Rectal smooth muscle tissue (tissue), 1 donor: ENCODE measurements at regions not wholly inside any gene's neighbourhood (a gene's known extent, or its start where the extent isn't known, plus 50 kb on each side); places are given as distances from the start of the nearest gene placed in this dataset.
A peak's percentile ranks its signal among the peaks of the same experiment; 100 is the strongest.

ENCODE experiments used
- H3K27ac ChIP-seq: one replicate; pipeline ENCODE4 v1.7.0; 2013; ENCODE audit warnings: low read depth, low read length, inconsistent platforms
- H3K27me3 ChIP-seq: one replicate; pipeline ENCODE4 v1.7.0; 2013; ENCODE audit warnings: low read length; ENCODE audit not compliant: control insufficient read depth, insufficient read depth
- H3K36me3 ChIP-seq: one replicate; pipeline ENCODE4 v1.7.0; 2013; ENCODE audit warnings: low read length; ENCODE audit not compliant: control insufficient read depth, insufficient read depth
- H3K4me1 ChIP-seq: one replicate; pipeline ENCODE4 v1.7.0; 2013; ENCODE audit warnings: low read length; ENCODE audit not compliant: control insufficient read depth, insufficient read depth
- H3K4me3 ChIP-seq: one replicate; pipeline ENCODE4 v1.7.0; 2013; ENCODE audit warnings: low read length
- H3K9ac ChIP-seq: one replicate; pipeline ENCODE4 v1.7.0; 2013; ENCODE audit warnings: low read length

DNA sequence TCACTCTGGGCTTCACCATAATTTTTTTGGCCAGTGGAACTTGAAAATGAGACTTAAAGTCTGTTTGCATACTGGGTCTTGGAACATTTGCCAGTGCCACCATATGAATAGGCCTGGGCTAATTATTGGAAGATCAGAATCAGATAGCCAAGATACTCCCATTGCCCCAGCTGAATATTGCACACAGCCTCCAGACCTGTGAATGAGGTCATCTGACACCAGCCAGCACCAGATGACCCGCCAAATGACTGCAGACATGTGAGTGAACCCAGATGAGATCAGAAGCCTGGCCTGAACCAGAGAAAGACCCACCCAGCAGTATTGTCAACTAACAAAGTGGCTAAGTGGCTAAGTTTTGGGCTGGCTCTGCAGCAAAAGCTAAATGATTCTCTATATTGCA, 220.5 kb upstream of the MPDZ start:
- H3K9ac ChIP-seq, result no peak overlapping the region

DNA sequence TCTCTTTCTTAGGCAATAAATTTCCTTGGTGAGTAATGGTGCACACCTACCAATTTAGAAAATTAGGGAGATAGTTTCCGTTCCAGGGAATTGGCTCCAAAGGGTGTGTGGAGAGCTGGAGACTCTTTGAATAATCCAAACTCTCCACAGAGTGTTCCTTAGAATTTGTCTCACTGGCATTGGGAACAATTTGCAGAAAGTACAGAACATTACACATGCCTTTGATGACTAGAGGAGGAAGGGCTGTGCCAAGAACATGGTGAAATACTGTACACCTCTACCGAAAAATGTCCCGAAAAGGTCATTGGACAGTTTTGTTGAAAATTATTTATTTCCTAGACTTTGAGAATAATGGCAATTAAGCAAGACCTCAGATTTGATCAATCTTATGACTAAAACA, 214.2 kb upstream of the MPDZ start:
- no peak overlapping the region for H3K9ac ChIP-seq
- H3K27ac ChIP-seq, result no peak overlapping the region
- no peaks in the 10 kb centered on the region for H3K4me1 ChIP-seq
- no peak overlapping the region for H3K4me3 ChIP-seq
- H3K27me3 ChIP-seq, result no peaks in the 10 kb centered on the region
- H3K36me3 ChIP-seq, result no peaks in the 10 kb centered on the region

More for the DNA sequence above, 220.5 kb upstream of the MPDZ start:
- Histone ChIP-seq H3K36me3 (no peaks in the 10 kb centered on the region), H3K27me3 (no peaks in the 10 kb centered on the region), H3K4me1 (no peaks in the 10 kb centered on the region), H3K4me3 (no peak overlapping the region), H3K27ac (no peak overlapping the region)

DNA sequence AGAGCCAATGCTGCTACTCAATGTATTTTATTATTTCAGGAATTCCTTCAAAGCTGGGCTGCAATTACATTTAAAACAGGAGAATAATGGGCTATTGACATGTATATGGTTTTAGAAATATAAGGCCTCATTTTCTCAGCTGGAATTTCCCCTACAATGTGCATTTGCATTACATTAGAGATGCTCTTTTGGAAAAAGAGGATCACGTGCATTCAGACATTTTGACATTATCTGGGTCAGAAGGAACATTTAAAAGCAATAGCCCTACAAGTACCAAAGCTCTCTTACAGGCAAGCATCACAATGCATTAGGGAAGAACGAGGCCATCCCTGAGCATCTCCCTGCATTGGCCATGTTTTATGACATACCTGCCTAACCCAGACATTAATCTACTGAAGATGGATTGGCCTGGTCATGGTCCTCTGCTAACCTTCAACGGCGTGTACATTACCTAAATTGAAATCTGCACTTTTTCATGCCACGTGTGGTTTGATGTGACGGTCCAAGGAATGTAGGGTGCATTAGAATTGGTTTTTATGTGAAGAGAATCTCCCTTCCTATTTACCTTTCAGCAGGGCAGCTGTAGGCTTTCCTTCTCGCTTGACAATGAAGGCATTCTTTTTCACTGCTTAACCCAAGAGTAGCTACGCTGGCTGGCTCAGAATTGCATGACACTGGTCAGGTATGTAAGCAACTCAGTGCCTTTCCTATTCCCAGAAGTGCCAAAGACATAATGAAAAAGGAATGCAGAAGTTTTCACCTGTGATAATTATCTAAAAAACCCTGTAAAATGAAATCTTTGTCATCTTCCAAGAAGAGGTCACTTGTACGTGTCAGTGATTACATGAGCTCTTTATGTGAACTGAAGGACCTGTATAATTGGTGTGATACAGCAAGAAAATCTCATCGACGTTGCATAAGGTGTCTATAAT, 212.3 kb upstream of the MPDZ start:
- H3K36me3 ChIP-seq, result no peaks in the 10 kb centered on the region
- no peak overlapping the region for H3K9ac ChIP-seq
- no peak overlapping the region for H3K27ac ChIP-seq
- no peaks in the 10 kb centered on the region for H3K27me3 ChIP-seq
- no peaks in the 10 kb centered on the region for H3K4me1 ChIP-seq
- no peak overlapping the region for H3K4me3 ChIP-seq

DNA sequence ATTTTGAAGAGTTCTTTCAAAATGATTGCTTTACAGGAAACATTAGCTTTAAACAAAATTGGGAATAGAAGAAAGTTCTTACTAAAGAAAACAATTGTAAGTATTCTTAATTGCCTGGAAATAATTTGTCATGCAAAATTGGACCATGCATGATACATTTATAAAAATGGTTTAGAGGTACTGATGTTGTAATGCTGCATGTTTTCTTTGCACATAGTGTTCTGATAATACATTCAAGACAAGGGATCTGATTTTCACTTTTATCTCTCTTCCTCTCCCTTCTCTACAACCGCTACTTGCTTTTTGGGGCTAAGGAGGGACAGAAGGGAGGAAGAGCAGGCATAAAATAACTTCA, 211.6 kb upstream of the MPDZ start:
- H3K4me1 ChIP-seq, result no peaks in the 10 kb centered on the region
- H3K27ac ChIP-seq, result no peak overlapping the region
- no peaks in the 10 kb centered on the region for H3K27me3 ChIP-seq

DNA sequence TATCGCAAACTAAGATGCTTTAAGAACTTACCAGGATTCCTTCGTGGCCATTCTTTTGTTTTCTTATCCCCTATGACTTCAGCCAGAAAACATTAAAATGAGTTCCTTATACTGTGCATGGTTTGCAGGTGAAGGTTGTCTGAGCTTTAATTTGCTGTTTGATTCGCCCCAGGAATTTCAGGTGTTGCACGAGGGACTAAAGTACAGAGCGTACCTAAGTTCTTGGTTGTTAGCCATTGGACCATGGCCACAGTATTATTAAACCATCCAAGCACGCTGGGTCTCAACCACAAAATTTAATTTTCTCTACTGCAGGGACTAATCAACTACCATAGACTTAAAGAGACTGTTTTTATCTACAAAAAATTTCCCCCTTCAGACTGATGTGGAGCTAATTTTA, 208.4 kb upstream of the MPDZ start:
- Histone ChIP-seq H3K36me3 (no peaks in the 10 kb centered on the region), H3K4me1 (no peaks in the 10 kb centered on the region), H3K27ac (no peak overlapping the region), H3K9ac (no peak overlapping the region), H3K27me3 (no peaks in the 10 kb centered on the region), H3K4me3 (no peak overlapping the region)

More for the DNA sequence above, 211.6 kb upstream of the MPDZ start:
- H3K4me3 ChIP-seq, result no peak overlapping the region
- no peak overlapping the region for H3K9ac ChIP-seq
- no peaks in the 10 kb centered on the region for H3K36me3 ChIP-seq

DNA sequence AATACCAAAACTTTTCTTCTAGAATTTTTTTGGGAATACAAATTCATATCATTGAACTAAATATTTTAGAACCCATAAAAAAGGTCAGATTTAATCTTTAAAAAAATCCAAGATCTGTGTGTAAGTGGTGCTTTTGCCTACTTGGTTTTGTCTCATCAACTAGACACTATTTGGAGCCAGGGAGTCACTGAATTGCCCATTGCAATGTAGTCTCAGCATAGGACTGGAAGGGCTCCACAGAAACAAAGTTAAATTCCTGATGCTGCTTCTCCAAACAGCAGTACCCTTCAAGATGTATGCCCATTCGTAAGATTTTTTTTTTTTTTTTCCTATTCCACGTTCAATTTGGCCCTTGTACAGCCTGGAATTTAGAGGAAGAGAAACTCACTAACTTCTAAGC, 208.0 kb upstream of the MPDZ start:
- Histone ChIP-seq H3K9ac (no peak overlapping the region), H3K27ac (no peak overlapping the region), H3K36me3 (no peaks in the 10 kb centered on the region), H3K27me3 (no peaks in the 10 kb centered on the region), H3K4me1 (no peaks in the 10 kb centered on the region), H3K4me3 (no peak overlapping the region)

DNA sequence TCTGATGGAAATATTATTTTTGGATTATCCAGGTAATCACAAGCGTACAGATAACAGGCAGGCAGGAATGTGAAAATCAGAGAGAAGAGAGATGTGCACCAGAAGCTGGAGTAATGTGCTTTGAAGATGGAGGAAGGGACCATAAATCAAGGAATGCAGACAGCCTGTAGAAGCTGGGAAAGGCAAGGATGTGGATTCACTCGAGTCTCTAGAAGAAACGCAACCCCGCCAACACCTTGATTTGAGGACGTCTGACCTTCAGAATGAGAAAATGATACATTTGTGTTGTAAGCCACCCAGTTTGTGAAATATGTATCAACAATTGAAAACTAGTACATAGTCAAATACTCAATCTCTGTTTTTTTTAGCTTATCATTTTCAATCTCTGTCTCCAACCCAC, 207.6 kb upstream of the MPDZ start:
- Histone ChIP-seq H3K4me3 (no peak overlapping the region), H3K27ac (no peak overlapping the region), H3K4me1 (no peaks in the 10 kb centered on the region), H3K9ac (no peak overlapping the region), H3K36me3 (no peaks in the 10 kb centered on the region), H3K27me3 (no peaks in the 10 kb centered on the region)

DNA sequence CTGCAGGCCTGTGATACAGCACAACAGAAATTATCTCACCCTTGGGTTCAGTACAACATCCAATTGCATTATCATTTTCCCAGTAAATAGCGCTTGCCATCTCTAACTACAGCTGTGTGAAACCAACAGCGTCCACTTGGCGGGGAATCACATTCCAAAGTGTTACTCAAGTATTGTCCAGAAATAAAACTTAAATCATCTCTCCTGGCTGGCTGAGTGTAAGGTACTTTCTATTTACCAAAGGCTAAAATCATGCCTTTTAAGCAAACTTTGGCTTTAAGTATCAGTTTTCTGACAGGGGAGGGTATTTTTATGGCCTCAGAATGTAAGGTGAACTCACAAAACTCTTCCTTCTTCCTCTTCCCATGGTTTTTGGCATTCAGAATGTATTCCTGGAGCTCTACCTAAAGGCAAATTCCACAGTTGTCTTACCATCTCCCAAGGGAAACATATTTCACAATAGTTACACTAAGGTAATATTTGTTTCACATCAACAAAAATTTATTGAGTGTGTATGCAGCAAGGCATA, 205.6 kb upstream of the MPDZ start:
- H3K27me3 ChIP-seq, result no peaks in the 10 kb centered on the region
- H3K9ac ChIP-seq, result no peak overlapping the region
- H3K4me1 ChIP-seq, result peaks cover 2% of the 10 kb centered on the region
- no peak overlapping the region for H3K4me3 ChIP-seq
- peak overlapping the region; percentile 51 for H3K27ac ChIP-seq
- no peaks in the 10 kb centered on the region for H3K36me3 ChIP-seq

DNA sequence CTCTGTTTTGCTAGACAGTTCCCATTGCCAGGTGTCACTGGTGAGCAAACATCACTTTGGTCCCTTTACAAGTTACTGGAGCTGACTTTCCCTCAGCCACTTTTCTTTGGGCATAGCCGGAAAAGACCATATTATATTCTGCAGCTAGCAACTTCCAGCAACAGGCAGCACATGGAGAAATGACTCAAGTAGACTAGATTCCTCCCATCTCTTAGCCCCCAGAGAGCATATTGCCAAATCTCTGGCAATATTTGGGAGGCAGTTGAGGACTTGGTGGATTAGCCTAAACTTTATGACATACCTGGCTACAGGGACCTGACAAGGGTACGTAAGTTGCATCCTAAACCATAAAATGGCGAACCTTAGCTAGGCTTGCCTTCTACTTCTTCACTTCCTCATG, 204.7 kb upstream of the MPDZ start:
- H3K36me3 ChIP-seq, result no peaks in the 10 kb centered on the region
- peaks cover 2% of the 10 kb centered on the region for H3K4me1 ChIP-seq
- no peak overlapping the region for H3K9ac ChIP-seq
- H3K27ac ChIP-seq, result no peak overlapping the region
- H3K27me3 ChIP-seq, result no peaks in the 10 kb centered on the region
- H3K4me3 ChIP-seq, result no peak overlapping the region

DNA sequence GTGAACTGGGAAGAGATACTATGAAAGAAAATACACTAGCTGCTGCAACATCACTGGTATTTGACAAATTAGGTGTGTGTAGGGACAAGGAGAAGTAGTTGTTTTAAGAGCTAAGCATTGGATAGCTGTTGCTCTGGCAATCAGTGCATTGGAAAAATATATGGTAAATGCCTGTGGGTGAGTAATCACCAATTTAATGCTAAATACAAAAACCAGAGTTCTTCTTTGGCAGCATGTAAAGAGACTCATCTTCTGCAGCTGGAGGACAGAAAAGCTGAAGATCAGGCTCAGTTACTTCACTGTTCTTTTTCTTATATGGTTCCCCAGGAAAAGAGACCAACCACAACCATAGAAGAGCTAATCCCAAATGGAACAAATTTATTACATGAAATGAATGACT, 201.8 kb upstream of the MPDZ start:
- Histone ChIP-seq H3K4me1 (peaks cover 2% of the 10 kb centered on the region), H3K27me3 (no peaks in the 10 kb centered on the region), H3K36me3 (no peaks in the 10 kb centered on the region), H3K9ac (no peak overlapping the region), H3K27ac (no peak overlapping the region), H3K4me3 (no peak overlapping the region)

DNA sequence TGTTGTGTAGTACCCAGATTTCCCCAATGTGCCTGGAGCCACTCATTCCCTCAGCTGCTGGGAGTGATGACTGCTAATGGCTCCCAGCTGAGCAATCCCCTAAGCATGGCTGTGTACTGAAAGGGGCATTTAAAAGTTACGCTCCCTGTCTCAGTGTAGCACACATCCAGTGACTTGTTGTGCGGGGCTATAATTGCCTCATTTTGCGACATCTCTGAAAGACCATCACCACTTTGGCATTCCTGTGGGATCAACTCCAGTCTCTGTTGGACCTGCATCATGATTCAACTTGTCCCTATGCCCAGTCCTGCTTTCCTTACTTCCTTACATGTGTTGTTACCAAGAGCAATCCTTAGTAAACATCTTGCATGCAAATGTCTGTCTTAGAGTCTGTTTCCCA, 201.2 kb upstream of the MPDZ start:
- no peaks in the 10 kb centered on the region for H3K27me3 ChIP-seq
- H3K4me1 ChIP-seq, result peaks cover 2% of the 10 kb centered on the region
- no peak overlapping the region for H3K4me3 ChIP-seq
- H3K36me3 ChIP-seq, result no peaks in the 10 kb centered on the region
- H3K9ac ChIP-seq, result no peak overlapping the region
- no peak overlapping the region for H3K27ac ChIP-seq

DNA sequence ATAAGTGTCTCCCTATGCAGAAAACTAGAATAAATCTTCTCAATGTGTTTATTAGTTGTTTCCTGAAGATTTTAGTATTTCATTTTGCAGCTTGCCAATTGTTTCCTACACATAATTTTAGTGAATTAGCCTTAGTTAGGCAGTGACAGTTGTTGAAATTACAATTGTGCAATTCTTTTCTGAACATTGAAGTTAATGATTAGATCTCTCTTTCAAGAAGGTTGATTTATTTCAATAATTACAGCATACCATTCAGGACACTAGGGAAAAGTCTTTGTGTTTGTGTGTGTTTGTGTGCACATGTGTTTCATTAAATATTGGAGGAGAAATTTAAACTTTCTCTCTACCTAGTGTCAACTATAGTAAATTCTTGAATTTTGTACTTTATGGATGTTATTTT, 199.6 kb upstream of the MPDZ start:
- Histone ChIP-seq H3K27me3 (no peaks in the 10 kb centered on the region), H3K4me3 (no peak overlapping the region), H3K27ac (no peak overlapping the region)

DNA sequence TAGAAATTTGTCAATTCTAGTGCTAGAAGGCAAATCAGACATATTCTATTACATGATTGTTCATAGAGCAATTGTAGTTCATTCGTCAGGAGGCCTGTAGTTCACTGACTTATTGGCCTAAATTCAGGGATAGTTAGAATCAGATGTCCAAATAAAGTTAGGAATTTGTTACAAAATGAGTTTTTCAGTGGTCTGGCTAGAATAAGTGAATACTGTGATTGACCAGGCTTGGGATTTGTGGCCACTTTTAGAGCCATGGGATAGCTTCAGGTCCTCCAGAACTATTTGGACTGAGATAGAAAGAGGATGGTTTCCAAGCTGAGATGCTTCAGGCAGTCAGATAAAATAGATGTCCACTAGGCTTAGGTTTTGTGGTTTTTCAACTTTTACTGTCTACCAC, 199.1 kb upstream of the MPDZ start:
- Histone ChIP-seq H3K27me3 (no peaks in the 10 kb centered on the region), H3K4me3 (no peak overlapping the region), H3K27ac (no peak overlapping the region), H3K9ac (no peak overlapping the region), H3K36me3 (no peaks in the 10 kb centered on the region), H3K4me1 (peaks cover 2% of the 10 kb centered on the region)

More for the DNA sequence above, 199.6 kb upstream of the MPDZ start:
- Histone ChIP-seq H3K4me1 (peaks cover 2% of the 10 kb centered on the region), H3K36me3 (no peaks in the 10 kb centered on the region), H3K9ac (no peak overlapping the region)
